GM21526 (cell line): ENCODE measurements at regions not wholly inside any gene's neighbourhood (a gene's known extent, or its start where the extent isn't known, plus 50 kb on each side); places are given as distances from the start of the nearest gene placed in this dataset.
"Not testable (repeated sequence)": the region's sequence is repeated elsewhere in the genome, so short reads cannot be mapped to it uniquely, and the experiment has no call there.

Experiments used
- ATAC-seq: cut with Tn5 transposase; IDR thresholded peaks from one replicate; pipeline ENCODE4 v1.9.1; 2021; ENCODE audit warnings: moderate library complexity; ENCODE audit not compliant: unreplicated experiment, low FRiP score

GRCh38 chr14:37874429-37875109, 279.1 kb downstream of the TTC6 start:
- ATAC-seq, result peak; percentile 92

- no peak for ATAC-seq
Measured at GRCh38 chr14:37888234-37888633, 292.8 kb downstream of the TTC6 start.

GRCh38 chr14:37889087-37889486, 293.7 kb downstream of the TTC6 start:
- ATAC-seq, result no peak

GRCh38 chr14:37890095-37890494, 294.7 kb downstream of the TTC6 start:
- ATAC-seq, result no peak

GRCh38 chr14:37891500-37891899, 296.1 kb downstream of the TTC6 start:
- ATAC-seq, result not testable (repeated sequence)

GRCh38 chr14:37894463-37894862, 299.0 kb downstream of the TTC6 start:
- no peak for ATAC-seq

- no peak for ATAC-seq
Measured at GRCh38 chr14:37899365-37899764, 303.9 kb downstream of the TTC6 start.

- no peak for ATAC-seq
Measured at GRCh38 chr14:37900561-37900960, 305.1 kb downstream of the TTC6 start.

GRCh38 chr14:37901978-37902377, 305.7 kb upstream of the SSTR1 start:
- ATAC-seq, result no peak

- no peak for ATAC-seq
Measured at GRCh38 chr14:37903343-37904191, 304.1 kb upstream of the SSTR1 start.

- no peak for ATAC-seq
Measured at GRCh38 chr14:37924622-37925021, 283.1 kb upstream of the SSTR1 start.

- no peak for ATAC-seq
Measured at GRCh38 chr14:37932008-37932407, 275.7 kb upstream of the SSTR1 start.

- ATAC-seq, result no peak
Measured at GRCh38 chr14:37932481-37932880, 275.2 kb upstream of the SSTR1 start.

GRCh38 chr14:37936971-37937370, 270.7 kb upstream of the SSTR1 start:
- no peak for ATAC-seq

- ATAC-seq, result no peak
Measured at GRCh38 chr14:37939442-37940028, 268.2 kb upstream of the SSTR1 start.

GRCh38 chr14:37945959-37946358, 261.7 kb upstream of the SSTR1 start:
- no peak for ATAC-seq

- no peak for ATAC-seq
Measured at GRCh38 chr14:37946819-37947218, 260.9 kb upstream of the SSTR1 start.

- no peak for ATAC-seq
Measured at GRCh38 chr14:37948266-37948665, 259.4 kb upstream of the SSTR1 start.

GRCh38 chr14:37968664-37969240, 239.0 kb upstream of the SSTR1 start:
- no peak for ATAC-seq

GRCh38 chr14:37969511-37969979, 238.2 kb upstream of the SSTR1 start:
- ATAC-seq, result no peak

- ATAC-seq, result no peak
Measured at GRCh38 chr14:37970696-37971095, 237.0 kb upstream of the SSTR1 start.
